ENCODE measurements at regions not wholly inside any gene's neighbourhood (a gene's known extent, or its start where the extent isn't known, plus 50 kb on each side); places are given as distances from the start of the nearest gene placed in this dataset.
A peak's percentile ranks its signal among the peaks of the same experiment; 100 is the strongest.
"Not testable (repeated sequence)": the region's sequence is repeated elsewhere in the genome, so short reads cannot be mapped to it uniquely, and the experiment has no call there.

DNA sequence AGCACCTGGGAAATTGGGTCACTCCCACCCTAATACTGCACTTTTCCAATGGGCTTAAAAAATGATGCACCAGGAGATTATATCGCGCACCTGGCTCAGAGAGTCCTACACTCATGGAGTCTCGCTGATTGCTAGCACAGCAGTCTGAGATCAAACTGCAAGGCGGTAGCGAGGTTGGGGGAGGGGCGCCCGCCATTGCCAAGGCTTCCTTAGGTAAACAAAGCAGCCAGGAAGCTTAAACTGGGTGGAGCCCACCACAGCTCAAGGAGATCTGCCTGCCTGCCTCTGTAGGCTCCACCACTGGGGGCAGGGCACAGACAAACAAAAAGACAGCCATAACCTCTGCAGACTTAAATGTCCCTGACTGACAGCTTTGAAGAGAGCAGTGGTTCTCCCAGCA is 497.1 kb downstream of the MAGEE1 start:
- not testable (repeated sequence) for H3K27ac Mint-ChIP-seq; H3K27me3 Mint-ChIP-seq; H3K36me3 Mint-ChIP-seq (ENCODE audit: low read depth); H3K9me3 Mint-ChIP-seq; H3K4me1 Mint-ChIP-seq (ENCODE audit: low read depth); H3K4me3 Mint-ChIP-seq

DNA sequence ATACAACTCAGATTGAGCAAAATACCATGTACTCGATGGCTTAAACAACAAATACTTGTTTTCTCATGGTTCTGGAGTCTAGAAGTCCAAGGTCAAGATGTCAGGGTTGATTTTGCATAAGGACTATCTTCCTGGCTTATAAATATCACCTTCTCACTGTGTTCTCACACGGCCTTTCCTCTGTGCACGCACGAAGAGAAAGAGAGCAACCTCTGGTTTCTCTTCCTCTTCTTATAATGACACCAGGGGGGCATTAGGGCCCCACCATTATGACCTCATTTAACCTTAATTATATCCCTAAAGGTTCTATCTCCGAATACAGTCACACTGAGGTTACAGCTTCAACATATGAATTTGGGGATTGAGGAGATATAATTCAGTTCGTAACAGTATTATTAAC is 504.0 kb downstream of the MAGEE1 start:
- Mint-ChIP-seq H3K36me3 (ENCODE audit: low read depth) (no peaks in the 10 kb centered on the region), H3K27ac (no peak overlapping the region), H3K4me1 (ENCODE audit: low read depth) (no peaks in the 10 kb centered on the region), H3K27me3 (no peaks in the 10 kb centered on the region), H3K9me3 (no peaks in the 10 kb centered on the region), H3K4me3 (no peak overlapping the region)

DNA sequence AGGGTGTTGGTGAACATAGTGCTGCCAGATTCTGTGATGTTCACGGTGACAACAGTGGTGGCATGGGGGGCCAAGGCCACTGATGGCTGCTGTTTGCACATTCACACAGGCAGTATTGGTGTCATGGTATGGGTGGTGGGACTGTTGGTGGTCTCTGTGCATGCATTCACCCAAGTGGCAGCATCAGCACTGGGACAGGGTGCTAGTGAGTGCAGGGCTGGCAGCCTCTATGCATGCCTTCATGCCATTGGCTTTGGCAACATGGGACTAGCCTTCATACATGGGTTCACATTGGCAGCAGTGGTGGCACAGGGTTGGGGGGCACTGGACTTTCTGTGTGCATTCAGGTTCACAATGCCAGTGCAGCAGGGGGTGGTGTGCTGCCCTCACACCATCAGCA is 489.7 kb upstream of the FGF16 start:
- Mint-ChIP-seq H3K4me3 (no peak overlapping the region), H3K27ac (no peak overlapping the region), H3K36me3 (ENCODE audit: low read depth) (no peaks in the 10 kb centered on the region), H3K4me1 (ENCODE audit: low read depth) (no peaks in the 10 kb centered on the region), H3K9me3 (peaks cover 10% of the 10 kb centered on the region), H3K27me3 (no peaks in the 10 kb centered on the region)

DNA sequence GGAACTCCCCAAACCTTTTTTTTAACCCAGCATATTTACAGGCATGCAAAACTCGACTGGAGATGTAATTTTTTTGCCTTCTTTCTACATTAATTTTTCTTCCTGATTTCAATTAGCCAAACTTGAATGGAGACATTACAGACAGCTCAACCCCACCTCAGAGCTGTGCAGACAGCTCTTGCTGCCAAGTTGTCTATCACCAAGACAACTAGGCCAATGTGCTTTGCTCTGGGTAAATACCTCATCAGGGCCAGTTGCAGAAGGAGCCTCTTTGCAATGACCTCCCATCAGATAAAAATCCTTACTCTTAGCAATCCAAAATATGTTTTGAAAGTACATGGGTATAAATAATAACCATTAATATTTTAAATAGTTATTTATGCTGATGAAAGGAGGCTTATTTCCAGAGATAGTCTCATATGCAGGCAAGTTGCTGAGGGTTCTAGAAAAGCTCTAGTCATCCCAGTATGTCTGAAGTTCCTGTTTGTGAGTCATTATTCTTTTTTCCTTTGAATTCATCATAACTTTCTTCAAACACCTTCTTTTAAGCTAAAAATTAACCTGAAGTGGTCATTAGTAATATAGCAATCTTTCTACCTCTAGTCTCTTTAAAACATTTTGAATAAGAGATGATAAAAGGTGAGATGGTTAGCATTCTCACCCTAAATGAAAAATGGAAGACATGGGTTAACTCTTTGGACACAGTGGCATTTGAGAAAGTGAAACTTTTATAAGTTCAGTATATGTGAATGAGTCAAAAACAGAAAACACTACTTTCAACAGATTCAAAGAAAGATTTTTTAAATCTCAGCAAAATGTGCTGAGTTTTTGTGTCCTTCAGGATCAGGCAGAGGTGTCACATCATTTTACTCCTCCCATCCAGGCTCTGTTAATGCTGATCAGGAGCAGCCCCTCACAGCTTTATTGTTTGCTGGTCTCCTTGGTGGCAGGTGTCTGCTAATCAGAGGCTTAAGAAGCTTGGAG is 475.5 kb upstream of the FGF16 start:
- Mint-ChIP-seq H3K4me1 (ENCODE audit: low read depth) (no peaks in the 10 kb centered on the region), H3K36me3 (ENCODE audit: low read depth) (no peaks in the 10 kb centered on the region), H3K4me3 (no peak overlapping the region), H3K27ac (no peak overlapping the region), H3K27me3 (no peaks in the 10 kb centered on the region), H3K9me3 (no peaks in the 10 kb centered on the region)

DNA sequence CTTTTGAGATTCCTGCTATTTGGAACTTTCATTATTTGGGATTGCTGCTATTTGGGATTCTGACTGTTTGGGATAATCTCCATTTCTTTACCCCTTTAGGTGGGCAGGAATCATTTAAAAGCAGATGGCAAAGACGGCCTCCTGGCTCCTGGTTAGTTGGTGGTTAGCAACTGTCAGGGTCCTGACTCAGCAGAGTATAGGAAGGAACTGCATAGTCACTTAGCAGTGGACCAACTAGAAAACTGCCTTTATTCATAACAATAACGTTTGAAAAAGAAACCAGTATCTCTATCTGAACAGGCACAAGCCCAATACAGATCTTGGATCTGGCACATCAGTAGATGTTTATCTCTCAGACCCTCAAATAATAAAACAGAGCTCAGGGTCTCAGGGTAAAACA is 469.7 kb upstream of the FGF16 start:
- H3K27me3 Mint-ChIP-seq: no peaks in the 10 kb centered on the region
- H3K27ac Mint-ChIP-seq: no peak overlapping the region
- H3K9me3 Mint-ChIP-seq: no peaks in the 10 kb centered on the region
- no peak overlapping the region for H3K4me3 Mint-ChIP-seq
- H3K36me3 Mint-ChIP-seq (ENCODE audit: low read depth): no peaks in the 10 kb centered on the region
- no peaks in the 10 kb centered on the region for H3K4me1 Mint-ChIP-seq (ENCODE audit: low read depth)

DNA sequence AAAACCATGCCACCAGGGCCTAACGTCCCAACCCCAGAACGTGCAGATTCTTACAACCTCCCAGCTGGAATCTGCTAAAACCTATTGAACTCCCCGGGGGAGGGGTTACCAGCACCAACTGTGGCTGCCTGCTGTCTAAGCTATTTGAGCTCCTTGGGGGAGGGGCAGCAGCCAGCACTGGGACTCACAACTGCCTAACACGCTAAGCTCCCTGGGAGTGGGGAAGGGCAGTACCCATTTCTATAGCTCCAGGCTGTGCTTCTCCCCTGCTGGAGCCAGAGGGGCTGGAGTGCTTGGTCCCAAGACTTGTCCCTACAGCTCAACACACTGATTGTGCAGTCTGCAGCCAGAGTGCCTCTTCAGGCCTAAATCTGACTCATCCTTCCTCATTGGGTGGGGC is 459.8 kb upstream of the FGF16 start:
- Mint-ChIP-seq H3K27ac (no peak overlapping the region), H3K4me3 (no peak overlapping the region), H3K27me3 (no peaks in the 10 kb centered on the region), H3K9me3 (peaks cover 10% of the 10 kb centered on the region), H3K4me1 (ENCODE audit: low read depth) (no peaks in the 10 kb centered on the region), H3K36me3 (ENCODE audit: low read depth) (no peaks in the 10 kb centered on the region)

DNA sequence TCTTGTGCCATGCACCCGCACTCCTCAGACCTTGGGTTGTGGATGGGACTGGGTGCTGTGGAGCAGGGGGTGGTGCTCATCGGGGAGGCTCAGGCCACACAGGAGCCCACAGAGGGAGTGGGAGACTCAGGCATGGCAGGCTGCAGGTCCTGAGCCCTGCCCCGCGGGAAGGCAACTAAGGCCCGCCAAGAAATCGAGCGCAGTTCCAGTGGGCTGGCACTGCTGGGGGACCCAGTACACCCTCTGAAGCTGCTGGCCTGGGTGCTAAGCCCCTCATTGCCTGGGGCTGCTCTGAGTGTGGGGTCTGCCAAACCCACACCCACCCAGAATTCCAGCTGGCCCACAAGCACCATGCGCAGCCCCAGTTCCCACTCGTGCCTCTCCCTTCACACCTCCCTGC is 450.5 kb upstream of the FGF16 start:
- Mint-ChIP-seq H3K27ac (no peak overlapping the region), H3K36me3 (ENCODE audit: low read depth) (no peaks in the 10 kb centered on the region), H3K4me3 (no peak overlapping the region), H3K4me1 (ENCODE audit: low read depth) (no peaks in the 10 kb centered on the region), H3K9me3 (no peaks in the 10 kb centered on the region), H3K27me3 (no peaks in the 10 kb centered on the region)

DNA sequence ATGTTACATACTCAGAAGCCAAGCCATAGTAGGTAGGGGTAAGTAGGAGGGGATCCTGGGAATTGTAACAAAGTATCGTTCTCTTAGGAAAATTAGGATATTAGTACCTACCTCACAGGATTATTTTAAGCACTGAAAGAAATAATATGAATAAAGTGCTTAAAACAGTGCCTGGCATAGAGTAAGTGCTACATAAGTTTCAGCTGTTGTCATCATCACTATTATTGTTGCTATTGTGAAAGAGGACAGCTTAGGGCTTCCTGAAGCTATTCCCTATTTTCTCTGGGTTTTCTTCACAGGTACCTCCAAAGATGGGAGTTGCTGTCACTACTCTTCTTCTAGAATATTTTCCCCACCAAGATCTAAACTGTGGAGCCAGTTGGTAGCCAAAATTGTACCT is 443.7 kb upstream of the FGF16 start:
- no peaks in the 10 kb centered on the region for H3K27me3 Mint-ChIP-seq

DNA sequence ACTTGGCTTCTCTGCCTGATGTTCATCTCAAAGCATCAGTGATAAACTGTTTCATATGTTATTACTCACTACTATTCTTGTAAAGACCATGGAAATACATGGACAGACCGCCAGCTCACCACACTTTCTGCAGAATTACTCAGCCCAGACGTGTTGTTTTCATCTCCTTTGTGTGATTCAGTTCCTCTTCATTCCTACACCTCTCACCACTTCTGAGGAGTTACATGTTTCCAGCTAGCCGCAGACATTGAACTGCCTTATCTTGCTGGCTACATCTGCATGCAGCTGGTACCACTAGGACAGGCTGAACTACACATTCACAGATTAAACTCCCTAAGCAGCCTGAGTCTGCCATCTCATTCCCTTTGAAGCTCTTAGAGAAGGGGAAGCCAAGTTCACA is 443.2 kb upstream of the FGF16 start:
- Mint-ChIP-seq H3K4me1 (ENCODE audit: low read depth) (peaks cover 20% of the 10 kb centered on the region), H3K4me3 (peak overlapping the region; percentile 3), H3K27me3 (no peaks in the 10 kb centered on the region), H3K27ac (peak overlapping the region; percentile 61), H3K9me3 (no peaks in the 10 kb centered on the region), H3K36me3 (ENCODE audit: low read depth) (no peaks in the 10 kb centered on the region)

More for the DNA sequence above, 443.7 kb upstream of the FGF16 start:
- H3K36me3 Mint-ChIP-seq (ENCODE audit: low read depth): no peaks in the 10 kb centered on the region
- no peaks in the 10 kb centered on the region for H3K9me3 Mint-ChIP-seq
- no peak overlapping the region for H3K27ac Mint-ChIP-seq
- H3K4me3 Mint-ChIP-seq: peak overlapping the region; percentile 3
- H3K4me1 Mint-ChIP-seq (ENCODE audit: low read depth): peaks cover 20% of the 10 kb centered on the region

DNA sequence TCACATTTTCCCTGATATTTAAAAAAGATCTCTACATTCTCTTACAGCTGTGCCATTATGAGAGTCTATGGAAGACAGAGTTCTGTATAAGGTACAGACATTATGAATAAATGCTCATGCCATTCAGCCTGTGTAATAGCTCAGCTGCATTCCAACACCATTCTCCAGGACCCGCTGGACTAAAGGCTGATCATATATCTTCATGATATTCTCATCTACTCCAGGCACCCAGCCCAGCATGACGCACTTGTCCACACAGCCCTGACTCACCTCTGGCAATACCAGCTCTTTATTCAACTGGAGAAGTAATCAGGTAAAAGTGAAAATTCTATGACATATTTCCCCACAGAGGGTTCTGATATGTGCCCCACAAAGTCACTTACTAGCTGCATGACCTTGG is 437.5 kb upstream of the FGF16 start:
- no peaks in the 10 kb centered on the region for H3K36me3 Mint-ChIP-seq (ENCODE audit: low read depth)
- H3K27ac Mint-ChIP-seq: no peak overlapping the region
- no peaks in the 10 kb centered on the region for H3K27me3 Mint-ChIP-seq
- H3K4me3 Mint-ChIP-seq: no peak overlapping the region
- H3K4me1 Mint-ChIP-seq (ENCODE audit: low read depth): peaks cover 5% of the 10 kb centered on the region
- H3K9me3 Mint-ChIP-seq: no peaks in the 10 kb centered on the region

DNA sequence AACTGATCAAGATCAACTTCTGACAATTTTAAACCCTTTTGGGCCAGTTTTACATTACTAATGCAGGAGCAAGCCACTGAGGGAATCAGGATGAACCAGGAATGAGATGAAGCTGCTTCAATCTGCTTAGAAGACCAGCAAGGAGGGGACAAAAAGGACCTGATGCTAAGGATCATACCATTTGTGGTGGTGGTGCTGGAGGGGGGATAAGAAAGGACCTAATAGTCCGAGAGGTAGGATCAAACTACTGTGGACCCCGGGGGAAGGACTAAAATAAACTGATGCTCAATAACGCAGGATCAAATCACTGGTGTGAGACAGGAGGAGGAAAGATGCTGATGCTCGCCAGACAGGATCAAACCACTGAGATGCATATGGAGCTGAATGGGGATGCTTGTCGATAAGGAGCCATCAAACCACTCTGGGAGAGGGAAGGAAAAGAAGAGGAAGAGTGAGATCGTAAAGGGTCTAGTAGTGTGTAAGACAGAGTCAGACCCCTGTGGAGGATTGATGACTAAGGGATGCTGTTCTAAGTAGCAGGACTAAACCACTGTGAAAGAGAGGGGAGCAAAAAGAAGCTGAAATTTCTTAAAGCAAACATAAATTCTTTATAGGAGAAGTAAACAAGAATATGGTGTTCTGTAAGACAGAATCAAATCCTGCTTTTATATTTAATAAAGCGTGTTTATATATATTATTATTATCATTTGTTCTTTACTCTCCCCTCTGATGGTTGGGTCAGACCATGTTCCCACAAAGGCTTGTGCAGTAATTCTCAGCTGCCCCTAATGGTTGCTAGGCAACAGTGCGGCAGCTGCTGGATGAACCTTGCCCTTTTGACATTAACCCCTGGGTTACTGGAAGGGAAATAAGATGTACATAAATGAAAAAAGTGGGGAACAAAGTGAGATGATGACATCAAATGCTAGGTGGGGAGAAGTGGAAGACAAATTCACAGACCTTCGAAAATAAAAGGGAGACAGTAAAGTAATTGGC is 432.5 kb upstream of the FGF16 start:
- Mint-ChIP-seq H3K9me3 (no peaks in the 10 kb centered on the region), H3K27ac (no peak overlapping the region), H3K27me3 (no peaks in the 10 kb centered on the region), H3K36me3 (ENCODE audit: low read depth) (no peaks in the 10 kb centered on the region), H3K4me3 (no peak overlapping the region), H3K4me1 (ENCODE audit: low read depth) (no peaks in the 10 kb centered on the region)

DNA sequence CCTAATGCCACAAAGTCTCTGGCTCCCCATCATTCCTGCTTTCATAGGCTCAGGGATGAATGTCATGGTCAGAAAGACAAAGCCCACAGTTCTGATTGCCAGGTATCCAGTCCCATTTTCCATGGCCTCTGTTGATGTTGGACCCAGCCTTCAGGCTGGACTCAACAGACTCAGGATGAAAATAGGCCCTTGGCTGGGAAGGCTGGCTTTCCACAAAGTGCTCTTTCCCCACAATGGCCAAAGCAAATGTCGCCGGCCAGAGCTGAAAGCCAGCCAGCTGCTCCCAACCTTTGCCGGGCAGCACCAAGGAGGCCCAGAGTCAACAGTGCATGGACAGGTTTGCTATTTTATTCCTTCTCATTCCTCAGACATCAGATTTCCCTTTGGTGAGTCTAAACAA is 430.1 kb upstream of the FGF16 start:
- Mint-ChIP-seq H3K9me3 (no peaks in the 10 kb centered on the region), H3K36me3 (ENCODE audit: low read depth) (no peaks in the 10 kb centered on the region), H3K4me3 (no peak overlapping the region), H3K4me1 (ENCODE audit: low read depth) (no peaks in the 10 kb centered on the region), H3K27me3 (peaks cover 4% of the 10 kb centered on the region), H3K27ac (no peak overlapping the region)

DNA sequence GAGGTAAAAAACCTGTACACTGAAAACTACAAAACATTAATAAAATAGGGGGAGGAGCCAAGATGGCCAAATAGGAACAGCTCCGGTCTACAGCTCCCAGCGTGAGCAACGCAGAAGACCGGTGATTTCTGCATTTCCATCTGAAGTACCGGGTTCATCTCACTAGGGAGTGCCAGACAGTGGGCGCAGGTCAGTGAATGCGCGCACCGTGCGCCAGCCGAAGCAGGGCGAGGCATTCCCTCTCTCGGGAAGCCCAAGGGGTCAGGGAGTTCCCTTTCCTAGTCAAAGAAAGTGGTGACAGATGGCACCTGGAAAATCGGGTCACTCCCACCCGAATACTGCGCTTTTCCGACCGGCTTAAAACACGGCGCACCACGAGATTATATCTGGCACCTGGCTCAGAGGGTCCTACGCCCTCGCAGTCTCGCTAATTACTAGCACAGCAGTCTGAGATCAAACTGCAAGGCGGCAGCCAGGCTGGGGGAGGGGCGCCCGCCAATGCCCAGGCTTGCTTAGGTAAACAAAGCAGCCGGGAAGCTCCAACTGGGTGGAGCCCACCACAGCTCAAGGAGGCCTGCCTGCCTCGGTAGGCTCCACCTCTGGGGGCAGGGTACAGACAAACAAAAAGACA is 400.9 kb upstream of the FGF16 start:
- H3K36me3 Mint-ChIP-seq (ENCODE audit: low read depth); H3K27ac Mint-ChIP-seq; H3K4me3 Mint-ChIP-seq; H3K9me3 Mint-ChIP-seq; H3K27me3 Mint-ChIP-seq; H3K4me1 Mint-ChIP-seq (ENCODE audit: low read depth): not testable (repeated sequence)

DNA sequence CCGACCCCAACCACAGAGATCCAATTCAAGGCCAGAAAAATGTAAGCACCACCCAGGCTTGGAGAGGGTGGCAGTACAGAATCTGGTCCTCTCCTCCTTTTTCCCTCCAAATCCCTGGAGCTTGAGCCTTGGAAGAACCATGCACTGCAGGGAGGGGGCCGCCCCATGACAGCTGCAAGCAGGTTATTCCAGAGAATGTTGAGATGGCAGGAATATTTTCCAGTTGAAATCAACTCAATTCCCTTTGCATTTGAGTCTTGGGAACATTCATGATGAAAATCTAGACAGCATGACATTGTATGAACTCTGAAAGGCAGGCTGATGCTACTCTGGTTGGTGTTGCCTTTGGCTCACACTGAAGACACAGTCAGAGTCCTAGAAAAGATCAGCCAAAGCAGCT is 386.6 kb upstream of the FGF16 start:
- H3K27ac Mint-ChIP-seq: no peak overlapping the region
- no peaks in the 10 kb centered on the region for H3K9me3 Mint-ChIP-seq
- no peaks in the 10 kb centered on the region for H3K4me1 Mint-ChIP-seq (ENCODE audit: low read depth)
- no peaks in the 10 kb centered on the region for H3K36me3 Mint-ChIP-seq (ENCODE audit: low read depth)
- no peak overlapping the region for H3K4me3 Mint-ChIP-seq
- H3K27me3 Mint-ChIP-seq: no peaks in the 10 kb centered on the region

DNA sequence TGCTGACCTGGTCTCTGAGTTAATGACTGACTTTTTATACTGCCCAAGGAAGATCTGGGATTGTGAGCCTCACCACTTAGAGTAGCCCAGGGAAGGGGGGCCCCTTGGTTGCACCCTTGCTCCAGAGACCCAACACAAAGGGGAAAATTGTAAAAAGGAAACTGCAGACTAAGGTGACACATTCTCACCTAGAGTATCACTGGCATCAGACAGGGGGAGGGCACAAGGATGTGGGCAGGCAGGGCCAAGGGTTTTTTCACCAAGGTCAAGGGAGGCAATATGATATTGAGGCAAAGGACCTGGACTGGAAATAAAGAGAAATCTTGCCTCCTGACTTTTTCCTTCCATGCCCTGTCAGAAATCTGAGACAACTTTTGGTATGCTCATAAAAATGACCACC is 386.2 kb upstream of the FGF16 start:
- Mint-ChIP-seq H3K9me3 (no peaks in the 10 kb centered on the region), H3K27me3 (no peaks in the 10 kb centered on the region), H3K36me3 (ENCODE audit: low read depth) (no peaks in the 10 kb centered on the region), H3K27ac (no peak overlapping the region), H3K4me1 (ENCODE audit: low read depth) (no peaks in the 10 kb centered on the region), H3K4me3 (no peak overlapping the region)

Measured in stimulated activated naive CD8-positive, alpha-beta T cell treated with anti-CD3 and anti-CD28 coated beads, Interleukin-15, Interleukin-2, amounts not matched to agents 100 ng/mL and 50 ng/mL, for 24 hours (primary cell).